PFSK-1 (cell line): ENCODE measurements at regions not wholly inside any gene's neighbourhood (a gene's known extent, or its start where the extent isn't known, plus 50 kb on each side); places are given as distances from the start of the nearest gene placed in this dataset.

Experiments used
- FOXP2 ChIP-seq: optimal IDR thresholded peaks from 2 replicates; pipeline ENCODE3; 2011; ENCODE audit warnings: borderline replicate concordance, control low read depth, inconsistent platforms; ENCODE audit not compliant: insufficient read depth; ENCODE audit errors: extremely low read length, extremely low read depth
- POLR2AphosphoS5 ChIP-seq: IDR thresholded peaks from 2 replicates; pipeline ENCODE4 v1.6.1; 2012; ENCODE audit warnings: low read depth, mild to moderate bottlenecking, control low read depth, low read length, moderate library complexity
- REST ChIP-seq, 2 experiments: IDR thresholded peaks; 2 replicates each; pipeline versions ENCODE4 v1.6.1 to v1.8.0; 2011 to 2012; ENCODE audit warnings: low read depth in 2 of 2, low read length in 2 of 2, control low read depth in 1 of 2, inconsistent platforms in 1 of 2, mild to moderate bottlenecking in 1 of 2, moderate library complexity in 1 of 2; ENCODE audit not compliant: insufficient read depth in 1 of 2
- SIN3A ChIP-seq: IDR thresholded peaks from 2 replicates; pipeline ENCODE4 v1.6.1; 2012; ENCODE audit warnings: mild to moderate bottlenecking, low read length, moderate library complexity, borderline replicate concordance; ENCODE audit not compliant: insufficient read depth
- TAF1 ChIP-seq: IDR thresholded peaks from 2 replicates; pipeline ENCODE4 v1.6.1; 2012; ENCODE audit warnings: low read length, control low read depth, borderline replicate concordance; ENCODE audit not compliant: insufficient read depth

GRCh38 chr16:9598731-9599083 lies 507.3 kb downstream of the HAPSTR1 start:
- TF ChIP-seq TAF1 (no peak), FOXP2 (no peak), POLR2AphosphoS5 (no peak), SIN3A (no peak), REST (IDR thresholded peaks at IDR 0.05; ENCODE audit: insufficient read depth in 1 of 2, low read depth in 2 of 2, low read length in 2 of 2) (no peak)

DNA sequence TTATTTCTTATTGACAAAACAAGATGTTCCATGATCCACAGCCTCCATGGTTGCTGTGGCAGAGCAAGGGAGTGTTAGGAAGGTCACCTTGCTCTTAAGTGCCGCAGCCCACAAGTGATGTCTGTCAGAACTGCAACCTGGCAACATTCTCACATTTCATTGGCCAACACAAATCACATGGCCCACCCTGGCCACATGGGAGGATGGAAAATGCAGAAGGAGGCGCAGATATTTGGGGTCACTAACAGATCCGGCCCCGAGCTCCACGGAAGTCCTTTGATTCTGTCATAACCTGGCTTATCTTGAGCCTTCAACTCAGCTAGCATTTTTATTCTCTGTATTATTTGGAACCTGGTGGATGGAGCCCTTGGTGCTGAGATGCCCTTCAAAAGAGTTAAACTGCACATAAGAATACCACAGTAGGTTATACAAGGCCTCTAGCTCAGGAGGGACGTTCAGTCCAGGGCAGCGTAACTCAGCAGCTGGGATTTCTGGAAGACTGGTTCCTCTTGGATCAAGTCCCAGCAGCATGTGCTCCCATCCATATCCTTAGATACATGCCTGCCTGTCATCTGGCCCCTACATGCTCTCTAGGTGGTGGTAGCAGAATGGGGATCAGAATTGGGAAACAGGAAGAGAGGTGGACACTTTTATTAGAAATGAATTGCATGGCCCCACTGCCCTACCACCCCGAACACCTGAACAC lies 508.1 kb downstream of the HAPSTR1 start:
- TF ChIP-seq REST (IDR thresholded peaks at IDR 0.05; ENCODE audit: insufficient read depth in 1 of 2, low read depth in 2 of 2, low read length in 2 of 2) (no peak), TAF1 (no peak), FOXP2 (no peak), POLR2AphosphoS5 (no peak), SIN3A (no peak)

DNA sequence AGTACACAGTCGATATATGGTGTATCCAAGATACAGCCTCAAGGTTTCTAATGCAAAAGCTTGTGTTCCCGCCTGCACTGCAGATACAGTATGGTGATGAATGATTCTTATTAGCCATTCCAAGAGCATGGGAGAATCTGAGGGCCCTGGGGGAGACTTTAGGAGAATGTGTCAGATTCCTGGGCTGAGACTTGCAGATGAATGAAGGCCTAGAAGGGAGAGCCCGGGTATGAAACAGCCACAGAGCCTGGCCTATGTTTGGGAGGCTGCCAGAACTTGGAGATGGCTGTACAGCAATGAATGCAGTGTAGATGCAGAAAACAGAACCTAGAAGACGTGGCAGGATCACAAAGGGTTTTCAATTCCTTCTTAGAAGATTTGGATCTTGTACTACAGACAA lies 510.7 kb downstream of the HAPSTR1 start:
- no peak for TF ChIP-seq POLR2AphosphoS5
- no peak for TF ChIP-seq SIN3A
- no peak for TF ChIP-seq FOXP2
- TF ChIP-seq TAF1 = no peak
- TF ChIP-seq REST (IDR thresholded peaks at IDR 0.05; ENCODE audit: insufficient read depth in 1 of 2, low read depth in 2 of 2, low read length in 2 of 2) = no peak

DNA sequence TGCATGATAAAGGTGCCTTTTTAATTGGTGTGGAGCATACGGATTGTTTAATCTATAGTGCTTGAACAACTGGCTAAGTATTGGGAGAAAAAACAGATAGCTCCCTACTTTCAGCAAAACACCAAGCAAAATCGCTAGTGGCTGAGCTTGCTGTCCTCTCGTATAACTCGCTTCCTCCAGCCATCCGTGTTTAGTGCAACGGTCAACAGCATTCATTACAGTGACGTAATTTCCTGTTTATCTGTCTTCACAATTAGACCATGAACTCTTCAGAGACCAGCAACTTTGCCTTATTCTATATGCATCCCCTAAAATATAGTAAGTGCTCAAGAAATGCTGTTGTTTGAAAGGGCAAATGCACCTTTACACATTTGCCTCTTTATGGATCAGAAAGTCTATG lies 511.9 kb downstream of the HAPSTR1 start:
- TF ChIP-seq FOXP2 = no peak
- TF ChIP-seq SIN3A = no peak

- no peak for TF ChIP-seq SIN3A
- 0 out of 4 replicates have a peak, but pooled peaks of 1 of the 2 experiments have one; percentile 36 for TF ChIP-seq REST (IDR thresholded peaks at IDR 0.05; ENCODE audit: insufficient read depth in 1 of 2, low read depth in 2 of 2, low read length in 2 of 2)
- TF ChIP-seq POLR2AphosphoS5 = no peak
- TF ChIP-seq TAF1 = no peak
- TF ChIP-seq FOXP2 = no peak
These were observed 516.2 kb downstream of the HAPSTR1 start for GRCh38 chr16:9607515-9608230.
